ENCODE measurements at regions not wholly inside any gene's neighbourhood (a gene's known extent, or its start where the extent isn't known, plus 50 kb on each side); places are given as distances from the start of the nearest gene placed in this dataset.
"Not testable (repeated sequence)": the region's sequence is repeated elsewhere in the genome, so short reads cannot be mapped to it uniquely, and the experiment has no call there.

- H4K20me1 ChIP-seq (ENCODE audit: insufficient read depth) = no peaks in the 10 kb centered on the region
- H3K79me2 ChIP-seq (replicated peaks; ENCODE audit: insufficient read depth, low read length) = no peaks in the 10 kb centered on the region
- TF ChIP-seq TAF1 (IDR thresholded peaks at IDR 0.05; ENCODE audit: low read depth) (no peak), CTCF (IDR thresholded peaks at IDR 0.05; ENCODE audit: poor library complexity, severe bottlenecking) (no peak), MXI1 (conservative IDR thresholded peaks at IDR 0.05; ENCODE audit: poor library complexity, severe bottlenecking) (no peak), RAD21 (conservative IDR thresholded peaks at IDR 0.05) (no peak), EP300 (conservative IDR thresholded peaks at IDR 0.05; ENCODE audit: poor library complexity, severe bottlenecking) (no peak), SMC3 (conservative IDR thresholded peaks at IDR 0.05; ENCODE audit: poor library complexity) (no peak)
- no peak overlapping the region for H3K9ac ChIP-seq (ENCODE audit: low read length)
- H3K4me2 ChIP-seq (ENCODE audit: low read length) = no peak overlapping the region
- H3K9me3 ChIP-seq (ENCODE audit: low read length) = no peaks in the 10 kb centered on the region
- H3K36me3 ChIP-seq (ENCODE audit: insufficient read depth, low read length) = no peaks in the 10 kb centered on the region
- H3K9me2 ChIP-seq (ENCODE audit: insufficient read depth, low read length) = no peaks in the 10 kb centered on the region
- H3K4me3 ChIP-seq (ENCODE audit: low read length) = no peak overlapping the region
- no peak overlapping the region for H2AFZ ChIP-seq (ENCODE audit: low read depth, low read length)
- H3K27ac ChIP-seq (ENCODE audit: low read length) = no peak overlapping the region
- no peaks in the 10 kb centered on the region for H3F3A ChIP-seq (ENCODE audit: insufficient read depth, low read length, poor library complexity, severe bottlenecking)
- H3K27me3 ChIP-seq (ENCODE audit: insufficient read depth, low read depth, low read length) = no peaks in the 10 kb centered on the region
Observed at GRCh38 chr6:13868236-13868635, 53.9 kb upstream of the MCUR1 start.

DNA sequence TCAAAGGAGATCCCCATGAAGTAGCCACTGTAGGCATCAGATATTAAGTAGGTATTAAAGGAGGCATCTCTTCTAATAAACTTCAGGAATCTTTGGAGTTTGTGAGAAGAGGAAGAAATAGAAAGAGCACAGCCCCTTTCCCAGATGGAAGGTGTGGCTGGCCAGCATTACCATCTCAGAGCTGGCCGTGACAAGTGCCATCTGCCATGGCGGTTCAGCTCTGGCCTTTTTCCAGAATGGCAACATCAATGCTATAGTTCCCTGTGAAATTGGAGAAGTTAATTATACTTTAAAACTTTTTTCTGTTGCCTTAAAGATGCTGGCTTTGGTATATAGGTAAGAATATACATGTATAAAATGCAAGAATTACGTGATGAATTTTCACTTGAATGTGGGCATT is 51.9 kb upstream of the MCUR1 start:
- H3K4me3 ChIP-seq (ENCODE audit: low read length) = no peak overlapping the region
- TF ChIP-seq CTCF (IDR thresholded peaks at IDR 0.05; ENCODE audit: poor library complexity, severe bottlenecking) (no peak), EZH2 (IDR thresholded peaks at IDR 0.05; ENCODE audit: borderline replicate concordance, insufficient read depth, low read length, poor library complexity, severe bottlenecking) (no peak)
- no peak overlapping the region for H3K27ac ChIP-seq (ENCODE audit: low read length)
- no peaks in the 10 kb centered on the region for H3K9me2 ChIP-seq (ENCODE audit: insufficient read depth, low read length)
- H4K20me1 ChIP-seq (ENCODE audit: insufficient read depth) = no peaks in the 10 kb centered on the region
- no peaks in the 10 kb centered on the region for H3K27me3 ChIP-seq (ENCODE audit: insufficient read depth, low read depth, low read length)
- no peaks in the 10 kb centered on the region for H3F3A ChIP-seq (ENCODE audit: insufficient read depth, low read length, poor library complexity, severe bottlenecking)
- H3K4me2 ChIP-seq (ENCODE audit: low read length) = no peak overlapping the region
- no peaks in the 10 kb centered on the region for H3K79me2 ChIP-seq (replicated peaks; ENCODE audit: insufficient read depth, low read length)
- H3K9me3 ChIP-seq (ENCODE audit: low read length) = no peaks in the 10 kb centered on the region
- H3K36me3 ChIP-seq (ENCODE audit: insufficient read depth, low read length) = no peaks in the 10 kb centered on the region
- no peak overlapping the region for H3K9ac ChIP-seq (ENCODE audit: low read length)
- no peak overlapping the region for H2AFZ ChIP-seq (ENCODE audit: low read depth, low read length)

DNA sequence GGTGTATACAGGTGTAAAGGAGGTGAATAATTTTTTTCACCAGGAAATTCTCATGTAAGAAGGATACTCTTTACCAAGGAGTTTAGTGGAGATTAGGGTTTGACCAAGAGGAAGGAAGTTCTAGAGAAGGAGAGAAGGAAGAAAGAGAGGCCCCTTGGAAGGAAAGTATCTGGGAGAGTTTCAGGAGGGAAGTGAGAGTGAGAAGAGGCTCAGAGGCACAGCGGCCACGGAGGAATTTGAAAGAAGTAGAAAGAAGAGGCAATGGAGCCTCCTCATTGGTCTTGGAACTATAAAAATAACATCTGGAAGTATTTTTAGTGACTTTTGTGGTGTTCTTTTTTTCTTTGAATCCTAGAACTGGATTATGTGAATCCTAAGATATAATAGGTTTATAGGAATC is 50.8 kb upstream of the MCUR1 start:
- H4K20me1 ChIP-seq (ENCODE audit: insufficient read depth) = no peaks in the 10 kb centered on the region
- H3K79me2 ChIP-seq (replicated peaks; ENCODE audit: insufficient read depth, low read length) = no peaks in the 10 kb centered on the region
- H3K4me3 ChIP-seq (ENCODE audit: low read length) = no peak overlapping the region
- TF ChIP-seq RAD21 (conservative IDR thresholded peaks at IDR 0.05) (no peak), TAF1 (IDR thresholded peaks at IDR 0.05; ENCODE audit: low read depth) (no peak), EZH2 (IDR thresholded peaks at IDR 0.05; ENCODE audit: borderline replicate concordance, insufficient read depth, low read length, poor library complexity, severe bottlenecking) (no peak), MXI1 (conservative IDR thresholded peaks at IDR 0.05; ENCODE audit: poor library complexity, severe bottlenecking) (no peak), CTCF (IDR thresholded peaks at IDR 0.05; ENCODE audit: poor library complexity, severe bottlenecking) (no peak), REST (IDR thresholded peaks at IDR 0.05; ENCODE audit: borderline replicate concordance) (no peak), POLR2AphosphoS5 (IDR thresholded peaks at IDR 0.05) (no peak)
- no peak overlapping the region for H3K4me2 ChIP-seq (ENCODE audit: low read length)
- H3K27me3 ChIP-seq (ENCODE audit: insufficient read depth, low read depth, low read length) = no peaks in the 10 kb centered on the region
- no peak overlapping the region for H3K9ac ChIP-seq (ENCODE audit: low read length)
- H3K9me3 ChIP-seq (ENCODE audit: low read length) = no peaks in the 10 kb centered on the region
- H2AFZ ChIP-seq (ENCODE audit: low read depth, low read length) = no peak overlapping the region
- no peaks in the 10 kb centered on the region for H3K36me3 ChIP-seq (ENCODE audit: insufficient read depth, low read length)
- H3K27ac ChIP-seq (ENCODE audit: low read length) = no peak overlapping the region
- H3F3A ChIP-seq (ENCODE audit: insufficient read depth, low read length, poor library complexity, severe bottlenecking) = no peaks in the 10 kb centered on the region
- H3K9me2 ChIP-seq (ENCODE audit: insufficient read depth, low read length) = no peaks in the 10 kb centered on the region

DNA sequence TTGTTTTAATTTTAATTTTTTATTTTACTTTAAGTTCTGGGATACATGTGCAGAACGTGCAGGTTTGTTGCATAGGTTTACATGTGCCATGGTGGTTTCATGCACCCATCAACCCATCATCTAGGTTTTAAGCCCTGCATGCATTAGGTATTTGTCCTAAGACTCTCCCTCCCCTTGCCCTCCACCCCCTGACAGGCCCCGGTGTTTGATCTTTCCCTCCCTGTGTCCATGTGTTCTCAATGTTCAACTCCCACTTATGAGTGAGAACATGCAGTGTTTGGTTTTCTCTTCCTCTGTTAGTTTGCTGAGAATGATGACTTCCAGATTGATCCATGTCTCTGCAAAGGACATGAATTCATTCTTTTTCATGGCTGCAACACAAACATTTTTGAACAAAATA is 50.3 kb upstream of the MCUR1 start:
- H3K4me2 ChIP-seq (ENCODE audit: low read length); H3K9ac ChIP-seq (ENCODE audit: low read length); H3K79me2 ChIP-seq (replicated peaks; ENCODE audit: insufficient read depth, low read length); H3K36me3 ChIP-seq (ENCODE audit: insufficient read depth, low read length); H3K4me3 ChIP-seq (ENCODE audit: low read length); H4K20me1 ChIP-seq (ENCODE audit: insufficient read depth); H3F3A ChIP-seq (ENCODE audit: insufficient read depth, low read length, poor library complexity, severe bottlenecking); H3K27me3 ChIP-seq (ENCODE audit: insufficient read depth, low read depth, low read length); H3K9me2 ChIP-seq (ENCODE audit: insufficient read depth, low read length); H3K9me3 ChIP-seq (ENCODE audit: low read length); H2AFZ ChIP-seq (ENCODE audit: low read depth, low read length); H3K27ac ChIP-seq (ENCODE audit: low read length): not testable (repeated sequence)
